HFF-Myc (cell line): ENCODE measurements at regions not wholly inside any gene's neighbourhood (a gene's known extent, or its start where the extent isn't known, plus 50 kb on each side); places are given as distances from the start of the nearest gene placed in this dataset.
"Not testable (repeated sequence)": the region's sequence is repeated elsewhere in the genome, so short reads cannot be mapped to it uniquely, and the experiment has no call there.

Experiments used
- DNase-seq: peaks from one replicate; pipeline ENCODE4 v3.0.0-alpha.2; 2011; ENCODE audit warnings: low read depth; ENCODE audit errors: extremely low read depth
- H3K4me3 ChIP-seq: replicated peaks from 2 replicates; pipeline ENCODE4 v1.5.1; 2011; ENCODE audit warnings: low read depth, mild to moderate bottlenecking, control low read depth, low read length
- CTCF ChIP-seq: IDR thresholded peaks from 2 replicates; pipeline ENCODE4 v1.5.1; 2012; ENCODE audit warnings: mild to moderate bottlenecking, low read depth, low read length, control low read depth; ENCODE audit errors: missing control alignments

- no peak for DNase-seq
- no peak overlapping the region for H3K4me3 ChIP-seq
- TF ChIP-seq CTCF = no peak
These were observed 335.1 kb upstream of the API5 start for GRCh38 chr11:42976636-42977217.

GRCh38 chr11:42992594-42992993, 319.2 kb upstream of the API5 start:
- no peak for TF ChIP-seq CTCF
- DNase-seq = no peak
- no peak overlapping the region for H3K4me3 ChIP-seq

DNA sequence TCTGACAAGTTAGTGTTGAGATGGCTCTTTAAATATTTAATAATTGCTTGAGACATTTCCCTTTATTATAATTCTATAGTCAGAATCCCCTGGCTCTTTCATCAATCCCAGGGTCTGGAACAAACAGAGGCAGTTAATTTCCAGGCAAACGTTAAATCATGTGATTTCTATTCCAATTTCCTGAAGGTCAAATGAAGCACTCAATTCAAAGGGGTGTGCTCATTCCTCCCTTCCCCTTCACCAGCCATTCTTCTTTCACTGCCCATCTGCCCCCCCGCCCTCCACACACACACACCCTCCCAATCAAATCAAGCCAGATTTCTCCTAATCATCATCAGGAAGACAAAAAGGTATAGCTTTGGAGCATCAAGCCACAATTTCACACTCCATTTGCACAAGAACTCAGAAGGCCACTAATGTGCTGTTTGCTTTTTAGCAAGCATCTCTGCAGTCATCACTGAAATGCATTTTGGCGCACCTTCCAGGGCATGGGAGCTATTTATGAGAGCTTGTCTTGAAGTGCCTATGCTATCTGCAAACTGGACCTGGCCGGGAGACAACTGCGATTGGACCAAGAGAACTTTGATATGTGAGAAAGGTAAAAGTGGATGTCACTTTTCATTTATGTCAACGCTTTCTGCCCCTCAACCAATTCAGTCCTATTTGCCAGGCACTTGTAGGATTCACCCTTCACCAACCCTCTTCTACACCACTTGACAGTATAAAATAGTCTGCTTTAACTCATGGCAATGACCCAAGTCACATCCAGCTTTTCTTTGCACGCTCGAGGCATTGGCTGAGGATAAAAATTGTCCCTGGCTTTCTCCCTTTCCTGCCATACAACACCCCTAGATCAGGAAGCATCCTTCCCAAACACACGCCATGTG, 315.1 kb upstream of the API5 start:
- no peak for TF ChIP-seq CTCF
- DNase-seq = no peak
- no peak overlapping the region for H3K4me3 ChIP-seq

- H3K4me3 ChIP-seq, DNase-seq: not testable (repeated sequence)
These were observed 306.9 kb upstream of the API5 start for GRCh38 chr11:43004879-43005278.

DNA sequence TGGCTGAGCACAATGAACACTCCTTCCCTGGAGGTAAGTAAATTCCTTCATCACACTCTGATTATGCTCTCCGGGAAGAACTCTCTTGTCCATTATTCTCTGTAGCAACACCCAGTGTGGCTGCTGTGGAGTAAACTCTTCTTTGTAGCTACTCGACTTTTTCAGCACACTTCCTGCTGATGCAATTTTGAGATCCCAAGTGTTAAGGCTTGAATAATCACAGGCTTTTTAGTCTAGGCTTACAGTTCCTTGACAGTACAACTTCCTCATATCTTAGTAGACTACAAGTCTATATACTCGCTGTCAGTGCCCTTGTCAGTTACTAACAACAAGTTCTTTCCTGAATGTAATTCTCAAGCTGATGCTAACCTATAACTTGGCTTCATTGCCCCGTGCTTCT, 301.8 kb upstream of the API5 start:
- DNase-seq = no peak
- no peak for TF ChIP-seq CTCF
- no peak overlapping the region for H3K4me3 ChIP-seq

DNA sequence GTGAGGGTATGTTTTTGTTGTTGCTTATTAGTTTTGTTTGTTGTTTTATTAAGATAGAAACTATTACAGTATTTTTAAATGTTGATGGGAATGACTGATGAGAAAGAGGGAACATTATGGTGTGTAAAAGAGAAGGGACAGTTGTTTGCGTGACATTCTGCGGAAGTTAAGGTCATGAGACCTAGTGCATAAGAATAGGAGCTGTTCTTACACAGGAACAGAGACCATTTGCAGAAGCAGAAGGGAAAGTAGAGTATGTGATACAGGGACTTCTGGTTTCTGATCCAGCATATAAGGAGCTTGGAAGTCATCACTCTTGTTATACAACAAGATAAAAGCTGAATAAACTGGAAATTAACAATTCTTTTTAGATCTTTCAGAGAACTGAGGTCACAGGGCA, 299.2 kb upstream of the API5 start:
- no peak overlapping the region for H3K4me3 ChIP-seq
- no peak for TF ChIP-seq CTCF
- DNase-seq = no peak

DNA sequence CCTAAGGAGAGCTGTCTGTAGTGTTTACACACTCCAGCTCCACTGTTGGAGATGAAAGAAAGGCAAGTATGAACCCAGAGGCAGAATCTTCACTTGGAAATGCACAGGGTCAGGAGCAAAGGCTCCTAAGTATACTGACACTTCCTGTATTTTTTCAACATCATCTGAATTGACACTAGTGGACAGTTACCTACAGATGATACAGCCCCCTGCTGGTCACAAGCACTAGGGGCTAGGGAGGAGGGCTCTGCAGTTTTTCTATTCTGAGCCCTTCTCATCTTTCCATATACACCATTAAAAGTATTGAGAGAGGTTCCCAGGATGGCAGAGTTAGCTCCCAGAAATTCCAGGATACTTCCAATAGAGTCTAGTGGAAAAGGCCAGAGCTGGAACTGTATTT, 290.3 kb upstream of the API5 start:
- no peak for TF ChIP-seq CTCF
- no peak for DNase-seq
- no peak overlapping the region for H3K4me3 ChIP-seq
